ENCODE measurements at regions not wholly inside any gene's neighbourhood (a gene's known extent, or its start where the extent isn't known, plus 50 kb on each side); places are given as distances from the start of the nearest gene placed in this dataset.
"Not testable (repeated sequence)": the region's sequence is repeated elsewhere in the genome, so short reads cannot be mapped to it uniquely, and the experiment has no call there.

DNA sequence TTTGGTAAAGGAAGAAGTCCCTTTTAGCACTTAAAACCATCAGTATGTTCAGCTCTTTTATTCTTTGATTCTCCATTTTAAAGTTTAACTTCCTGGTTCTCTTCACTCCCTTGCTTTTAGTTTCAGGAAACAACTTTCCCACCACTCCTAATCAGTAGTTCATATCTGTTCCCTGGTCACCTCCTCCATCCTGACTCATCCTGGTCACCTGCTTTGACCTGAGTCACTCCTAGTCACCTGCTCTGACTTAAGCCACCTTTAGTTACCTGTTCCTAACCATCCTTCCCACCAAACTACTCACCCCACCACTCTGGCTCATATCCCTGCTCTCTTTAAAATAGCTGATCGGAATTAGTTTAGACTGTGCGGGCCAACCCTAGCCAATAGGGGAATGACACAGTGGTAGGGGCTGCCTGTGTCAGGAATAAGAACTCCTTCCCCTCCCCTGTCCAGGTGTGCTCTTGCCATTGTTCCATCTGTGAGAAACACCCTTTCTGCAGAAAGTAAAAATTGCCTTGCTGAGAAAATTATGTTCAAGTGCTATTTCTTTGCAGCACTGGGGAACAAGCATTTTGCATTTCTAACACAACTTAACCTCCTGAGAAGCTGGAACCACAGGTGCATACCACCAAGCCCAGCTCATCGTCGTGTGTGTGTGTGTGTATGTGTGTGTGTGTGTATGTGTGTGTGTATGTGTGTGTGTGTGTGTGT is 204.0 kb upstream of the MAOA start:
- DNase-seq; intact Hi-C loops (cut with DNase I); ATAC-seq (ENCODE audit: poor library complexity): not testable (repeated sequence)

DNA sequence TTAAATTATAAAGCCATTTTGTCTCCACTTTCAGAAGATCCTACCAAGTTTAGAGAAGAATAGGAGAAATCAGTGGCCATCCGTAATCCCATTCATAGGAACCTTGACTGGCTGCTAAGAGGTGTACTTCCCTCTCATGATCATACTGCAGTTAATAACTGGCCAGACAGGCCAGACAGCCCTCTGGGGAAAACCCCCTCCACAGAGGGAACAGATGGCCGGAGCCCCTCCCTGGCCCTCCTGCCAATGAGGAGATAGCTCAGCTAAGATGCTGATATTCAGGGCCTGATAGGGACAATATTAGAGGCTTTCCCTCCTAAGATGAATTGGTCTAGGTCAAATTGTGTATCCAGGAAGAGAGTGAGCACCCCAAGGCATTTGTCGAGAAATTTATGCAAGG is 200.0 kb upstream of the MAOA start:
- ATAC-seq (ENCODE audit: poor library complexity) = no peak
- no peak for DNase-seq
- intact Hi-C loops (cut with DNase I) = no loop called here

- intact Hi-C loops (cut with DNase I) = no loop called here
- ATAC-seq (ENCODE audit: poor library complexity) (no peak), DNase-seq (no peak)
Observed at GRCh38 chrX:43456906-43457305, 199.2 kb upstream of the MAOA start.

DNA sequence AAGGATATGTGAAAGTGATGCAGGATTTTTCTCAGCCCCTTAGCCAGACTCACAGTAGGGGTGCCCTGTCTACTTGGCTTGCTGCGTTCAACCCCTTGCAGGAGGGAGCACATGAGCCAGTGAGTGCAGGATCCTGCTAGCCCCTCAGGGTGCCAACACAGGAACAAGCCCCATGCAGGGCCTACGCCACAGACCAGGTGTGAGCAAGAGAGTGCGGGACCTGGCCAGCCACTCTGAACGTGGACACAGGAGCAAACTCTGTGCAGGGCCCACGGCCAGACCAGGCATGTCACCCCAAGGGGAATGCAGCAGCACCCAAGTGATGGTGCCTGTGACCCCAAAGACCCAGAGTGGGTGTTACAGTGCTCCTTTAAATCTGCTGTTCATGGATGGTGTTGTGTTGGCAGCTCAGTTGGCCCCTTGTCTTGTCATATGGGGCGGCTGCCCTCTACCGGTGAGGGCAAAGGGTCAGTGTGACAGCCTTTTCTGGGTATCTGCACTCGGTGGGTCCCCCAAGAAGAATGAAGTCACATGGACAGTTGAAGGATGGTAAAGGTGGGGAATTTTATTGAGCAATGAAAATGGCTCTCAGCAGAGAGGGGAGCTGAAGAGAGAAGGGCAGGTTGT is 188.4 kb upstream of the MAOA start:
- intact Hi-C loops (cut with DNase I) = no loop called here

DNA sequence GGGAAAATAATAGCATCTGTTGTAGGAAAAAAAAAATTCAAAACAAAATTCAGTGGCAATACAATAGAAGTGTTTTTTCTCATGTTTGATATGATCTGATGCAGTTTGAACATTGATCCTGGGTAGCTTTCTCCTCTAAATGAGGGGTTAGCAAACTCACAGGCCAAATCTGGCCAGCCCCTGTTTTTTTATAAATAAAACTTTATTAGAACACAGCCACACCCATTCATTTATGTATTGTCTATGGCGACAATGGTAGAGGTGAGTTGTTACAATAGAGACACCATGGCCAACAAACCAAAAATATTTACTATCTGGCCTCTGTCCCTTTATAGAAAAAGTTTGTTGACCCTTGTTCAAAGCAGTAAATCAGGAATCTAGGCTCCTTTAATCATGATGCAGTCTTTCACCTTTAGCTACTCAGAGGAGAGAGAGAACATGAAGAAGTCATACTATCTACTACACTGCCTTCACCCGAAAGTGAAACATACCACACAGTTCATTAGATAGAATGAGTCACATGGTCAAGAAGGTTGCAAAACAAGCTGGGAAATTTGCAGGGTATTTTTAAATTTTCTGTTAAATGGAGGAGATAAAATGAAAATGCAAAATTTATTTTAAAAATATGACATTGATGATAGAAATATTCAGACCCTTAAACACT is 186.6 kb upstream of the MAOA start:
- intact Hi-C loops (cut with DNase I) = no loop called here
- DNase-seq = no peak
- ATAC-seq (ENCODE audit: poor library complexity) = no peak

More for the DNA sequence above, 188.4 kb upstream of the MAOA start:
- no peak for ATAC-seq (ENCODE audit: poor library complexity)
- DNase-seq = no peak

- intact Hi-C loops (cut with DNase I) = no loop called here
- ATAC-seq (ENCODE audit: poor library complexity) (no peak), DNase-seq (no peak)
Observed at GRCh38 chrX:43474321-43474720, 181.8 kb upstream of the MAOA start.

DNA sequence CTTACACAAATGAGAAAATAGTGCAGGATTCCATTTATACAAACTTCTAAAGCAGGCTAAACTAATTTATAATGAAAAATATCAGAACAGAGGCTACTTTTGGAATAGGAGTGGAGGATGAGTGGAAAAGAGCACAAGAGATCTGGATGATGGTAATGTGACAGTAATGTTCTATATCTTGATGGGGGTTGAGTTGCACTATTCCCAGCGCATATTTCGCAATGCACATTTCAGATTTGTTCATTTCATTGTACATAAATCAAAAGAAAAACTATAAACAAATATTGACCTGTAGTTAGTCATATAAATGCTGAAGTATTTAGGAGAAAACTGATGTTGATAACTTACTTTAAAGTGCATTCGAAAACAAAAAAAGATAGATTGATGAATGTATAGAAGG is 177.0 kb upstream of the MAOA start:
- DNase-seq (no peak), ATAC-seq (ENCODE audit: poor library complexity) (no peak)
- intact Hi-C loops (cut with DNase I) = no loop called here

GRCh38 chrX:43479850-43480249 is 176.2 kb upstream of the MAOA start:
- DNase-seq (no peak), ATAC-seq (ENCODE audit: poor library complexity) (no peak)
- intact Hi-C loops (cut with DNase I) = no loop called here

DNA sequence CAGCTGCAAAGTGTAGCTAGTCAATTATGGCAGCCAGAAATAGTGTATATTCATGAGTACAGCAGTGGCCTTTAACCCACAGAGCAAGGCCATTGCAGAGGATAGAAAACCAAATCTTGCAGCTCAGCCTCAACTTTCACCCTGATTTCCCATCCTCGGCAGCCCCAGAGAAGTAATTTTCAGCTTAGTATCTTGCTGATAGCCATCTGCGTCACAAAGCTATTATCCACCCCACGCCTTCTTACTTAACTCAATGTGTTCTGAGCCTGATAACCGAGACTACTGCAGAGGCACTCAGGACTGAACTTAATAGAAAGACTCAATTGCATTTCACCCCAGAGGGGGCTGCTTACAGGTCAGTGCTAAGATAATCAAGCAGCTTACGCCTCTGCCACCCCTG is 174.5 kb upstream of the MAOA start:
- intact Hi-C loops (cut with DNase I) = no loop called here
- ATAC-seq (ENCODE audit: poor library complexity) (no peak), DNase-seq (no peak)

GRCh38 chrX:43493756-43494155 is 162.3 kb upstream of the MAOA start:
- no peak for ATAC-seq (ENCODE audit: poor library complexity)
- intact Hi-C loops (cut with DNase I) = no loop called here

DNA sequence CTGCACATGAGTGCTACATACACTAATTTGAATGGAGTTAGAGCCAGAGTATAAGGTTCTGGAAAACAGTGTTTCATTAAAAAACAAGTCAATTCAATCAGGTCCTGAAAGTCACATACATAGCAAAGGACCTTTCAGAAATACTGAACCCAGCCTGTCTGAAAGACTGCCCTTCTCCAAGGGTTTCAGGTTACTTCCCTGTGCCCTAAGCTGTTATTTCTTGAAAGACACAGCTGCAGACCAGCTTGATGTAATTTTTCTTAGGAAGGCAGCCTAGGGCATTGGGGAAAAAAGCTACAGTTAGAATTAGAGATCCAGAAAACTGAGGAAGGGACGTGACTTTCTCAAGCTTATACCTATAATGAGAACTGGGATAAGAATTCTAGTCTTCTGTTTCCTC is 155.9 kb upstream of the MAOA start:
- no peak for DNase-seq
- intact Hi-C loops (cut with DNase I) = no loop called here
- ATAC-seq (ENCODE audit: poor library complexity) = no peak

More at GRCh38 chrX:43493756-43494155, 162.3 kb upstream of the MAOA start:
- no peak for DNase-seq

DNA sequence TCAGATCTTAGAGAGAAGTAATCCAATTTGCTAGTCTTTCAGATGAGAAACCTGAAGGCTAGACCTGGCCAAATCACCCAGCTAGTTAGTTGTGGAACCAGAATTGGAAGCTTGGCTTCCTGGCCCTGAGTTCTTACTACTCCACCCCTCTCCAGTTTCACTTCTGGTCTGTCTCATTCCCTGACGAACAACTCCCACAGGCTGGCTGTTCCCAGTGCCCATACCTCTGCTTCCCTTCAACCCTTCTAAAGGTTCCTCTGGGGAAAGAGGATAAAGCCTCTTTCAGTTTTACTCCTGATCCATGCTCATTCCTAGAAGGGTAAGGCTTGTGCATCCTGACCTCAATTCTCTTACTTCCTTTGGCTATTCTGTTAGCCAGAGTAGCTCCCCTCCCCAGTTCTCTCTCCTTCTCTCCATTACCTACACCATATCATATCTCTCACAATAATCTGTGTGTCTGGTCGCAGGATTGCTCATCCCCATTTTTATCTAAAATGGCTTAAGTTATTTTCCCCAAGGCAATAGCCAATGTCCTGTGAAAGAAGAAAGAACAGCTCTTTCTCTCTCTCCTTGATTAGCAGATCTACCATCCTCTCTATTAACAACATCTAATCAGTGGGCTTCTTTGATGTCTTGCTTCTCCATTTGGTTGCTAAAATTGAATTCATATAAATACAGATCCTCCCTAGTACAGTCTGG is 155.0 kb upstream of the MAOA start:
- ATAC-seq (ENCODE audit: poor library complexity) = no peak
- no peak for DNase-seq
- intact Hi-C loops (cut with DNase I) = no loop called here

DNA sequence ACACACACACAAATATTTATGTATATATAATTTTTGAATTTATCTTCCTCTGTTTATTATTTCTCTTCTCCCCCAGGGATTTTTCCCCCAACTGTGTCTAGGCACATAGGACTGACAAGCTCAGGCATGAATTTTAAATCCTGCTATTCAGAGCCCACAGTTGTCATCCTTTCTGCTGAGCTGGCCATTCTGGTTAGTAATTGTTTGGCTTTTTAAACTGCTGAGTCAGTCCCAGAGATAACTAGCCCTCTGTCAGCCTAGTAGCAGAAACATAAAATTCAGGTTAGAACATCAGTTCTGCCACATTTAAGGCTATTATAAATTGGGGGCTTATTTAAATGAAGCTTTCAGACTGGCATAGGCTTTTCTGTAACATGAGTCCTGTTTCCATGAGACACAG is 151.7 kb upstream of the MAOA start:
- no peak for DNase-seq
- no peak for ATAC-seq (ENCODE audit: poor library complexity)
- intact Hi-C loops (cut with DNase I) = no loop called here

DNA sequence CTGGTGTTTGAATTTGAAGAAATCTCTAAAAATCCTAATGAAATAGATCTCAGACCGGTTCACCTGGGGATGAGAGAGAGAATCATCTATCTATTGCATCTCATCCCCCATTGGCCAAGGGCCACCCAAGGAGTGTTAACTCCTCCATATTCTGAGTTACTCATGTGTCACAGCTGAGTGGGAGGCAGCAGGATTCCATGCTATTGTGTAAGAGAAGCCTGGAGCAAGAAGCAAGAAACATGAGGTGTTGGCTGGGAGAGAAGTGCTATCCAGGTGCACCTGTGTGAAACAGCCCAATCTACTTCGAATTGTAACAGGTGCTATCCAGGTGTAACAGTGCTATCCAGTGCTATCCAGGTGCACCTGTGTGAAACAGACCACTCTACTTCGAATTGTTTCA is 150.3 kb upstream of the MAOA start:
- no peak for DNase-seq
- no peak for ATAC-seq (ENCODE audit: poor library complexity)
- intact Hi-C loops (cut with DNase I) = no loop called here

DNA sequence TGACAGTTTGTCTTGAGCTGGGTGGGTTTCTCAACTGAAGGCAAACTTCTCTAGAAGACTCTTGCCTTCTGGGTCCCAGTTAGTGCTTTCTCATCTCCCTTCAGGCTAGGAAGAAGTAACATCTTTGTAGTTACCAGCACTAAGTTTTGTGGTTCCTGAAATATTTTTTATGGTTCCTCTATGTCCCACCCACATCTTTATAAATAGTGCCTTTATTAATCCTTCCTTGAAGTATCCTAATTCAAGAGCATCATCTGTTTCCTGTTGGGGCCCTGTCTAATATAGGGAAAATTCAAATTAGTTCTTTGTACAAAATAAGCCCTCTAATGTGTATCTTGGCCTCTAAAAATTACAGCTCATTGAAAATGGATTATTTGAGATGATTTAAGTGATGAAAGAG is 147.4 kb upstream of the MAOA start:
- intact Hi-C loops (cut with DNase I) = no loop called here
- DNase-seq = no peak

DNA sequence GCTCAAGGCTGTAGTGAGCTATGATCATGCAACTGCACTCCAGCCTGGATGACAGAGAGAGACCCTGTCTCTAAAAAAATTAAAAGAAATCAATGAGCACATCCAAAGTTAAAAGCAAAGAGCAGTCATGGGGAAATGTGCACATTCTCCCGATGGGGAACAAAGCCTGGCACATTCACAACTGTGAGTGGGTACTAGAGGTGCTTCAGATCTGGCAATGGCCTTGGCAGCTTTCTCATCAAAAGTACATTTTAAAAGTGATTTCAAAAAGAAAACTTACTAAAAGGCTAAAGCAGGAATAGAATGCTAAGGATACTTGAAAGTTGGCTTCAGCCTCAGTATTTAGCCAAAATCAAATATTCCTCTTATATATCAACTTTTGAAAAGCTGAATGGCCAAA is 145.9 kb upstream of the MAOA start:
- intact Hi-C loops (cut with DNase I) = no loop called here
- ATAC-seq (ENCODE audit: poor library complexity) = no peak
- no peak for DNase-seq

More for the DNA sequence above, 147.4 kb upstream of the MAOA start:
- ATAC-seq (ENCODE audit: poor library complexity) = no peak

- intact Hi-C loops (cut with DNase I) = no loop called here
- DNase-seq = no peak
- no peak for ATAC-seq (ENCODE audit: poor library complexity)
Observed at GRCh38 chrX:43513085-43513484, 143.0 kb upstream of the MAOA start.

GRCh38 chrX:43514820-43515219 is 141.3 kb upstream of the MAOA start:
- intact Hi-C loops (cut with DNase I) = no loop called here
- no peak for DNase-seq
- no peak for ATAC-seq (ENCODE audit: poor library complexity)

GRCh38 chrX:43522582-43522981 is 133.5 kb upstream of the MAOA start:
- intact Hi-C loops (cut with DNase I) = no loop called here
- ATAC-seq (ENCODE audit: poor library complexity) (no peak), DNase-seq (no peak)

Measured in Right ventricle myocardium superior (tissue), 1 donor.